H1 (cell line): ENCODE measurements at regions not wholly inside any gene's neighbourhood (a gene's known extent, or its start where the extent isn't known, plus 50 kb on each side); places are given as distances from the start of the nearest gene placed in this dataset.

Experiments
- CTCF ChIA-PET: fragments of 300-600 bp; sonication (Branson Sonifier 250); formaldehyde crosslinking; loops from one replicate; lab custom pipeline; 2021; ENCODE audit not compliant: partially characterized antibody; lab: Charles Lee
- POLR2A ChIA-PET: fragments of 300-600 bp; sonication (Branson Sonifier 250); formaldehyde crosslinking; loops from one replicate; lab custom pipeline; 2021; ENCODE audit warnings: inconsistent platforms; ENCODE audit not compliant: partially characterized antibody; lab: Charles Lee
- DNase-seq, 2 experiments: peaks; one replicate each; pipeline versions ENCODE4 v3.0.0 to v3.0.0-alpha.2; 2010 to 2022; ENCODE audit warnings: low spot score in 2 of 2, low read depth in 1 of 2, mixed read lengths in 1 of 2
- FAIRE-seq: peaks from 2 replicates; lab custom pipeline; 2011; peaks lifted over from hg19 to GRCh38; lab: Jason Lieb, UNC
- H2AFZ ChIP-seq: 2 replicates; pipeline ENCODE4 v1.8.1; 2012; ENCODE audit warnings: low read length, inconsistent platforms
- H2AK5ac ChIP-seq: 2 replicates; pipeline ENCODE4 v1.6.1; 2013; ENCODE audit warnings: low read depth, low read length
- H2BK120ac ChIP-seq: replicated peaks from 2 replicates; pipeline ENCODE3; 2013; ENCODE audit warnings: low read depth, low read length, inconsistent platforms
- H2BK12ac ChIP-seq: 2 replicates; pipeline ENCODE4 v1.6.1; 2013; ENCODE audit warnings: low read depth, low read length
- H2BK15ac ChIP-seq: 2 replicates; pipeline ENCODE4 v1.6.1; 2013; ENCODE audit warnings: low read length
- H2BK20ac ChIP-seq: 2 replicates; pipeline ENCODE4 v1.6.1; 2013; ENCODE audit warnings: low read length
- H2BK5ac ChIP-seq: 2 replicates; pipeline ENCODE4 v1.6.1; 2013; ENCODE audit warnings: low read depth, low read length
- H3K14ac ChIP-seq: 2 replicates; pipeline ENCODE4 v1.6.1; 2013; ENCODE audit warnings: inconsistent platforms; ENCODE audit not compliant: insufficient read length
- H3K18ac ChIP-seq: 2 replicates; pipeline ENCODE4 v1.6.1; 2013; ENCODE audit warnings: low read length; ENCODE audit errors: extremely low read depth
- H3K23ac ChIP-seq: 2 replicates; pipeline ENCODE4 v1.6.1; 2013; ENCODE audit warnings: inconsistent platforms; ENCODE audit not compliant: insufficient read length
- H3K23me2 ChIP-seq: 2 replicates; pipeline ENCODE4 v1.6.1; 2013; ENCODE audit warnings: low read depth, low read length
- H3K27ac ChIP-seq: 2 replicates; pipeline ENCODE4 v1.6.1; 2011; ENCODE audit warnings: low read depth, low read length, inconsistent platforms
- H3K27me3 ChIP-seq, 4 experiments: replicated peaks in 1 of 4; 1 replicate in 1 of 4; 2 replicates in 3 of 4; pipeline versions ENCODE4 v1.6.1 to v1.8.1; 2011 to 2013; ENCODE audit warnings: low read length in 3 of 4, mild to moderate bottlenecking in 3 of 4, inconsistent platforms in 2 of 4, mixed read lengths in 2 of 4, moderate library complexity in 1 of 4; ENCODE audit not compliant: control insufficient read depth in 3 of 4, insufficient read depth in 3 of 4; ENCODE audit errors: extremely low read depth in 1 of 4
- H3K36me3 ChIP-seq, 4 experiments: 2 replicates each; pipeline versions ENCODE4 v1.6.1 to v1.8.1; 2011 to 2013; ENCODE audit warnings: mild to moderate bottlenecking in 4 of 4, low read length in 3 of 4, moderate library complexity in 2 of 4, control low read depth in 1 of 4, inconsistent platforms in 1 of 4; ENCODE audit not compliant: insufficient read depth in 4 of 4, control insufficient read depth in 2 of 4
- H3K4ac ChIP-seq: replicated peaks from 2 replicates; pipeline ENCODE3; 2013; ENCODE audit warnings: low read length, low read depth, mixed read lengths, inconsistent platforms; ENCODE audit not compliant: insufficient read length
- H3K4me1 ChIP-seq, 4 experiments: replicated peaks in 1 of 4; 1 replicate in 1 of 4; 2 replicates in 3 of 4; pipeline versions ENCODE4 v1.6.1 to v1.8.1; 2011 to 2013; ENCODE audit warnings: low read length in 3 of 4, inconsistent platforms in 2 of 4, mixed read lengths in 1 of 4; ENCODE audit not compliant: insufficient read depth in 4 of 4, control insufficient read depth in 3 of 4
- H3K4me2 ChIP-seq, 2 experiments: 2 replicates each; pipeline versions ENCODE4 v1.6.1 to v1.8.1; 2011 to 2013; ENCODE audit warnings: low read depth in 2 of 2, low read length in 2 of 2, control low read depth in 1 of 2, inconsistent platforms in 1 of 2, mild to moderate bottlenecking in 1 of 2; ENCODE audit not compliant: insufficient read depth in 1 of 2
- H3K4me3 ChIP-seq, 4 experiments: fragments of 200-600, 300-600 bp in 1 of 4; sonication (generic), shearing (Covaris generic), sonication (Bioruptor Twin) in 1 of 4; 2 replicates each; pipeline versions ENCODE4 v1.5.1 to v1.8.1; 2011 to 2016; ENCODE audit warnings: low read length in 4 of 4, low read depth in 3 of 4, control low read depth in 2 of 4, inconsistent platforms in 2 of 4, mild to moderate bottlenecking in 2 of 4, mixed read lengths in 1 of 4, moderate library complexity in 1 of 4; ENCODE audit not compliant: insufficient read depth in 2 of 4; ENCODE audit errors: extremely low read depth in 1 of 4
- H3K56ac ChIP-seq: replicated peaks from 2 replicates; pipeline ENCODE3; 2013; ENCODE audit warnings: low read depth, mild to moderate bottlenecking, mixed read lengths, low read length, inconsistent platforms; ENCODE audit not compliant: insufficient read length
- H3K79me1 ChIP-seq: 2 replicates; pipeline ENCODE4 v1.6.1; 2013; ENCODE audit warnings: low read depth, low read length, control low read depth
- H3K79me2 ChIP-seq, 2 experiments: 2 replicates each; pipeline versions ENCODE4 v1.6.1 to v1.8.1; 2012 to 2013; ENCODE audit warnings: low read length in 2 of 2, mild to moderate bottlenecking in 2 of 2, inconsistent platforms in 1 of 2; ENCODE audit not compliant: insufficient read depth in 2 of 2, control insufficient read depth in 1 of 2
- H3K9ac ChIP-seq, 4 experiments: replicated peaks in 1 of 4; 1 replicate in 1 of 4; 2 replicates in 3 of 4; pipeline versions ENCODE4 v1.6.1 to v1.8.1; 2011 to 2013; ENCODE audit warnings: low read depth in 3 of 4, low read length in 3 of 4, control low read depth in 2 of 4, mild to moderate bottlenecking in 2 of 4, moderate library complexity in 2 of 4, inconsistent platforms in 1 of 4; ENCODE audit errors: extremely low read depth in 1 of 4
- H3K9me3 ChIP-seq, 2 experiments: 2 replicates each; pipeline versions ENCODE4 v1.6.1 to v1.8.1; 2012 to 2013; ENCODE audit warnings: mild to moderate bottlenecking in 2 of 2, moderate library complexity in 2 of 2, control low read depth in 1 of 2, inconsistent platforms in 1 of 2, low read depth in 1 of 2, low read length in 1 of 2, mixed read lengths in 1 of 2; ENCODE audit not compliant: insufficient read depth in 2 of 2
- H4K20me1 ChIP-seq, 2 experiments: replicated peaks in 1 of 2; 2 replicates each; pipeline versions ENCODE3 to v1.8.1; 2011 to 2013; ENCODE audit warnings: inconsistent platforms in 2 of 2, low read length in 2 of 2, mild to moderate bottlenecking in 1 of 2; ENCODE audit not compliant: insufficient read depth in 2 of 2, control insufficient read depth in 1 of 2
- H4K5ac ChIP-seq: 2 replicates; pipeline ENCODE4 v1.6.1; 2013; ENCODE audit warnings: low read length, low read depth, mixed read lengths, inconsistent platforms; ENCODE audit not compliant: insufficient read length
- H4K8ac ChIP-seq: 2 replicates; pipeline ENCODE4 v1.8.0; 2013; ENCODE audit warnings: mild to moderate bottlenecking, moderate library complexity, low read length, inconsistent platforms; ENCODE audit not compliant: insufficient read depth; ENCODE audit errors: extremely low read depth
- H4K91ac ChIP-seq: replicated peaks from 2 replicates; pipeline ENCODE3; 2013; ENCODE audit warnings: low read length, mixed read lengths, inconsistent platforms; ENCODE audit not compliant: insufficient read length
- NANOG ChIP-seq: IDR thresholded peaks from 2 replicates; pipeline ENCODE4 v1.6.1; 2011; ENCODE audit warnings: low read length, low read depth, mild to moderate bottlenecking, inconsistent platforms; ENCODE audit not compliant: insufficient read depth, poor library complexity, severe bottlenecking
- POU5F1 ChIP-seq: IDR thresholded peaks from 2 replicates; pipeline ENCODE4 v1.6.1; 2011; ENCODE audit warnings: low read depth, mild to moderate bottlenecking, low read length, moderate library complexity
- WGBS, 2 experiments: shearing (Covaris generic) in 1 of 2; methylation state at CpG; one replicate each; pipeline versions ENCODE4 v1.1.6 to v1.1.7; 2013 to 2015; ENCODE audit warnings: low lambda C conversion rate in 2 of 2, mixed read lengths in 2 of 2, inconsistent platforms in 1 of 2, low coverage in 1 of 2, missing lambda C conversion rate in 1 of 2; ENCODE audit not compliant: insufficient replicate concordance in 2 of 2, insufficient coverage in 1 of 2, insufficient read length in 1 of 2; ENCODE audit errors: extremely low coverage in 1 of 2, missing lambda C conversion rate in 1 of 2; 5-methylcytosine and 5-hydroxymethylcytosine counted together

GRCh38 chr9:107940616-107941595 is 451.3 kb upstream of the KLF4 start:
- Histone ChIP-seq H3K56ac (no peak overlapping the region), H3K23me2 (no peaks in the 10 kb centered on the region), H2BK120ac (no peak overlapping the region), H3K9ac (no peak overlapping the region), H4K91ac (no peak overlapping the region), H3K27me3 (no peaks in the 10 kb centered on the region), H4K8ac (no peak overlapping the region; the same call in 1 of the 2 replicates), H2BK12ac (no peak overlapping the region), H2BK15ac (no peak overlapping the region), H2BK5ac (no peak overlapping the region), H2AK5ac (no peak overlapping the region), H3K4ac (no peak overlapping the region), H4K20me1 (no peaks in the 10 kb centered on the region), H3K18ac (no peak overlapping the region), H4K5ac (no peak overlapping the region), H3K4me2 (no peak overlapping the region), H3K4me3 (no peak overlapping the region), H3K4me1 (no peaks in the 10 kb centered on the region), H3K9me3 (no peaks in the 10 kb centered on the region), H3K23ac (no peak overlapping the region), H3K14ac (no peak overlapping the region), H3K36me3 (no peaks in the 10 kb centered on the region), H3K79me2 (no peaks in the 10 kb centered on the region), H3K27ac (no peak overlapping the region), H3K79me1 (no peaks in the 10 kb centered on the region), H2BK20ac (no peak overlapping the region), H2AFZ (no peak overlapping the region)
- CTCF ChIA-PET: no interaction called here
- WGBS, 2 experiments: 90% methylated on average over 7 of the region's 7 CpGs; no CpG with 5 or more reads in 1 of the 2 experiments
- POLR2A ChIA-PET: no interaction called here
- FAIRE-seq (no peak), DNase-seq (no peak)
- TF ChIP-seq NANOG (no peak), POU5F1 (no peak)
